ENCODE measurements at regions not wholly inside any gene's neighbourhood (a gene's known extent, or its start where the extent isn't known, plus 50 kb on each side); places are given as distances from the start of the nearest gene placed in this dataset.
"Not testable (repeated sequence)": the region's sequence is repeated elsewhere in the genome, so short reads cannot be mapped to it uniquely, and the experiment has no call there.

GRCh38 chr10:78437998-78438906 is 404.6 kb downstream of the RPS24 start:
- no peak for DNase-seq (ENCODE audit: low spot score)

DNA sequence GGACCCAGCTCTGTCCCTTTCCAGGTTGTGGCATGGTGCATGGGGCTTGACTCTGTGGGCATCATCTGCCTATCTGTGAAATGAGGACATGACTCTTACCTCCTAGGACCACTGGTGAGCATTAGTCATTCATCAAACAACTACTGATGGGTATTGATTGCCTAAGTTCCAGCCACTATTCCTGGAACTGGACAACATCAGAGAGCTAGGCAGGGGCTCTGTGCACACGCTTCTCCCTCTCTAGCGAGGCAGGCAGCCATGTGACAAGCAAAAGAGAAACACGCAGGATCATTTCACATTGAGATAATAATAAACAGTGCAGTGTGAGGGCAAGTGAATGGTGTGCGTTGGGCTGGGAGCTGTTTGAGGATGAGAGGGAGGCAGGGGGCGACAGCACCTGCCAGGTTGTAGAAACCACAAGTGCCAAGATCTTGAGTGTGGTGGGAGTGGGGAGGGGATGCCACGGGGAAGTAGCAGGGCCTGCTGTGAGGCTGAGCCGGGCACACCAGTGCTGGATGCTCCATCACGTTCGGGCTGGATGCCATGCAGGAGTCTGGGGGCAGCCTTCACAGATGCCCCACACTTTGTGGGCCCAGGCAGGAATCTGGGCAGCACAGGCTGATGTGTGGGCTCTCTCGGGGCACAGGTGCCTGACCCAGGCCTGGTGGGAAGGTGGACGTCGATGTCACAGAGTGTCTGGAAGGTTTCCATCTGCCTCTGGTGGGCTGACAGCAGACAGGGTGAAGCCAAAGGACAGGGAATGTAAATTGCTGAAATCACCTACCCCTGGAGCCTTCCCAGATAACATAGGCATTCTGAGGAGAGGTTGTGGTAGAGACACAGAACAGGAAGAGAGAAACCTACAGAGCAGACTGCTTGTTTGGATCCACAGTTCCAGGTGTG is 405.5 kb downstream of the RPS24 start:
- no peak for DNase-seq (ENCODE audit: low spot score)

DNA sequence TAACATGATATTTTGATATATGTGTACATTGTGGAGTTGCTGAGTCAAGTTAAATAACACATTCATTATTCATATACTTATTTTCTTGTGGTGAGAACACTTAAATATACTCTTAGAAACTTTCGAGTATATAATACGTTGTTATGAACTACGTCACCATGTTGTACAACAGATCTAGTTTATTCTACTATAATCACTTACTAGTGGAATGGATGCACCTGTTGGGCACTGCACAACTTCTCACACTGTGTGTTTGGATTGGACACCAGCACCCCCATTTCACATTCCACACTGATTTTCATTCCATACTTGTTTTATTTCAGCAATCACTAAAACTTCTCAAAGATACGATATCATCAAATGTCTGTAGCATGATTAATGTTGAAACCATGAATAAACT is 407.3 kb downstream of the RPS24 start:
- no peak for DNase-seq (ENCODE audit: low spot score)

GRCh38 chr10:78441694-78442093 is 408.0 kb downstream of the RPS24 start:
- DNase-seq (ENCODE audit: low spot score), result no peak

GRCh38 chr10:78442836-78443550 is 409.3 kb downstream of the RPS24 start:
- no peak for DNase-seq (ENCODE audit: low spot score)

DNA sequence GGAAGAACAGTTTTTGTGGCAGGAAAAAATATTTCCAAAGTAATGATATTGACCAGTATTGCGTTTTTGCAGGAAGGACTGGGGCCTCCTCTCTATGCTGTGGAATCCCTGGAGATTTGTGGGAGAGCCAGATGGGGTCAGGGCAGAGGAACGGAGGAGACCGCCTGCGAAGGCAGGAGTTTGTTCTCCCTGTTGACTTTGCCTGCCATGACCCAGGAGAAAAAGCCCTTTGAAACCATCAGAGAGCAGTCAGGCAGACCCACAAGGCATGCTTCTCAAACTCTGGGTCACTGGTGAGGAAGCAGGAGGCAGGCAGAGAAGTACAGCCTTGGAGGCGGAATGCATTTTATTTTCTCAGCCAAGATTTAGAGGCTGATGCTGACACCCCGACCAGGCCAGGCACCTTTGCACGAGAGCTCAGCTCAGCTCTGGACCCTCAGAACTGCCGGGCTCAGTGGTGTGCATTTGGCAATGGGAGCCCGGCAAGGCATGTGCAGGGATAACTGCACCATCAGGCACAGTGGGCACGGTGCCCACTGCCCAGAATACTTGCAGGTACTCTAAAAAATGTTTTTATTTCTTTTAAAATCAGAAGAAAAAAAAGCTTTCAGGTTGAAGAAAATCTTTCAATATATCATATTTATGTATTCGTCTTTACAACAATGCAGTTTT is 410.4 kb downstream of the RPS24 start:
- DNase-seq (ENCODE audit: low spot score), result no peak

- not testable (repeated sequence) for DNase-seq (ENCODE audit: low spot score)
Observed at GRCh38 chr10:78444741-78445140, 411.1 kb downstream of the RPS24 start.

GRCh38 chr10:78445308-78445707 is 411.6 kb downstream of the RPS24 start:
- no peak for DNase-seq (ENCODE audit: low spot score)

GRCh38 chr10:78448470-78448869 is 414.8 kb downstream of the RPS24 start:
- no peak for DNase-seq (ENCODE audit: low spot score)

GRCh38 chr10:78448994-78449418 is 415.3 kb downstream of the RPS24 start:
- no peak for DNase-seq (ENCODE audit: low spot score)

- DNase-seq (ENCODE audit: low spot score), result no peak
Observed at GRCh38 chr10:78449554-78449953, 415.9 kb downstream of the RPS24 start.

DNA sequence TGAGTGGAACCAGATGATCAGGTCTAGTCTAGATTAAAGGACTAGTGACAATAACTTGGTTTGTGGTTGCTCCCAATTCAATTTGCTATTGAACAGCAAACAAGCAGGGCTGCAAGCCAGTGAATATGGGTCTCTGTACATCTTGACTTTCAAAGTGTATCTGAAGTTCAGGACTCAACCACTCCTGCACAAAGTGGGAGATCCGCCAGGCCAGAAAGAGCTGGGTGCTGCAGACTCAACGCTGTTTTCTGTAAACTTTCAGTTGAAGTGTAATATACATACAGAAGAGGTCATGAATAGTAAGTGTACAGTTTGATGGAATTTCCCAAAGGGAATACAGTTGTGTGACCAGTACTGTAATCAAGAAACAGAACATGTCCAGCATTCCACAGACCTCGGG is 416.6 kb downstream of the RPS24 start:
- no peak for DNase-seq (ENCODE audit: low spot score)

GRCh38 chr10:78450807-78451485 is 417.3 kb downstream of the RPS24 start:
- DNase-seq (ENCODE audit: low spot score), result no peak

DNA sequence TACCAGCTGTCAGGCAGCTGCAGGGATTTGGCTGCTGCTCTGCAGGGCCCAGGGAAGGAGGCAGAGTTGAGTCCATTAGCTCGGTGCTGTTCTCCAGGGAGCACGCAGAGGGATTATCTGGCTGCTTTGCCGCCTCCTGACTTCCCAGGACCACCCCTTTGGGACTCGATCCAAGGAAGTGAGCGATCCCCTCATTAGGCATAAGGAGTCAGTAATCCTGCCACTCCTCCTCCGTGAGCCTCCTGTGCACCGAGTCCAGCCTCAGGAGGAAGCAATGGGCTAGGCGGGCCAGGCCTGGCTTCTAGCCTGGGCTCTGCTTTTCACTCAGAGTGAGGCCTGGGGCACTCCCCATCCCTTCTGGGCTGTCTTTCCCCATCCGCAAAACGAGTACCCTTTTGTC is 417.9 kb downstream of the RPS24 start:
- no peak for DNase-seq (ENCODE audit: low spot score)

DNA sequence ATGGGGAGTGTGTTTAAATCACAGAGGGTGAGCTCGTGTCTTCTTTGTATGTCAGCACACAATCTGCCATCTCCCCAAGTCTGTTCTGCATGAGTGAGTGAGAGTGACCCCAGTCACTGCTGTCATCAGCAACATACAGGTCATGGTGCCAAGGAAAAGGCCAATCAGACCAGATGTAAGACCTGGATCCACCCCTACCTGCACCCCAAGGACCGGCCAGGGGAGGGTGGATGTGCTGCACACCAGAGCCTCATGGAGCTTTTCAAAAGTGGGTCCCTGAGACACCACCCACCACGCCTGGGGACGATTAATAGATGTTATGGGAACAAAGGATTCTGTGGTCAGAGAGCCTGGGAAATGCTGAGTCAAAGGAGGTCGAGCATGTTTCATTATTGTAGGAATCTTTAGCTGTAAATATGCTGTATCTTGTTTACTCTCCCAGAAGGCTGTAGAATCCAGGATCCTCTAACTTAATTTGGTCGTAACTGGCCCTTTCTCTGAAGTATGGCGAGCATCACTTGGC is 420.5 kb downstream of the RPS24 start:
- no peak for DNase-seq (ENCODE audit: low spot score)

DNA sequence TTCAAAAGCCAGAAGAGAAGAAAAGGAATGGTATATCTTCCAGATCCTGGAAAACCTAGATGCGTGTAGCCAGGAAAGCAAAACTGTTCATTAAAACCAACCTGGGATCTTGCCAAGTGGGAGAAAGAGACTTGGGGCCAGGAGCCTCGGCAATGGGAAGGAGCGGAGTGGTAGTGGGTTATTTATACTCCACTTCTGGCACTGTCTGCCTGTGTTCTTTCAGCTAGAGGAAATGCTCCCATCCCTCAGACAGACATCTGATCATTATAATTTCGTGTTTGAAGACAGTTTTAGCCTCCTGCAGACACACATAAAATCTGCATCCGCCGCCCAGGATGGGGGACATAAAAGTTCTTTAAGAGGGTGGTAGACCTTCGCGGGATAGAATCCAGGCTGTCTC is 421.6 kb downstream of the RPS24 start:
- no peak for DNase-seq (ENCODE audit: low spot score)

- no peak for DNase-seq (ENCODE audit: low spot score)
Observed at GRCh38 chr10:78455811-78456210, 422.1 kb downstream of the RPS24 start.

DNA sequence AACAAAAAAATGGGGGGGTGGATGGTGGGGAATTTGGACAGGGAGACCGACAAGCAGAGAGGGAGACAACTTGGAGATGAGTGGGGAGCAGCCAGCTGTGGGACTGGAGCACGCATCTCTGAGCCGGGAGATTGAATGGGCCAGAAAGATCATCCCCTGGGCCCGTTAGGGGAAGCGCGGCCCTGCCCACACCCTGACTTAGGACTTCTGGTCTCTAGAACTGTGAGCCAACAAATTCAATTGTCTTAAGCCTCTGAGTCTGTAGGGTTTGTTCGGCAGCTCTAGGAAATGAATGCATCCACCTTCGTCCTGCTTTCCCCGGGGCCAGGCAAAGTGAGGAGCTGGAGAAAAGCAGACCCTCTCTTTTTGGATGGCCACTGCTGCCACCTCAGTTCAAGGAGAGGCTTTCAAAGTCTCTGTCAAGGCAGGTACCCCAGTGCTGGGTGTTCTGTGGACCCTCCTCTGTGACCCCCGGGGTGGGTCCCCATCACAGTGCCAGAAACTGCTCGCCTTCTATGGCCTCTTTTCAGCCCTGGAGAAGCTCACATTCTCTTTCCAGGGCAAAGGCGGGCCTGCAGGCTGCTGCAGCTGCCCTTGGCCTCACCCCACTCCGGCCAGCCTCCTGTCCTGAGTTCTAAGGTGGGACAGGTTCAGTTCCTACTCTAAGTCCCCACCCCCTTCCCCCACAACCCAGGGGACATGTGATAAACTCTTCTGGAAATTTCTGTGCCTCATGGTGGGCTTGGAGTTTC is 423.2 kb downstream of the RPS24 start:
- DNase-seq (ENCODE audit: low spot score), result no peak

DNA sequence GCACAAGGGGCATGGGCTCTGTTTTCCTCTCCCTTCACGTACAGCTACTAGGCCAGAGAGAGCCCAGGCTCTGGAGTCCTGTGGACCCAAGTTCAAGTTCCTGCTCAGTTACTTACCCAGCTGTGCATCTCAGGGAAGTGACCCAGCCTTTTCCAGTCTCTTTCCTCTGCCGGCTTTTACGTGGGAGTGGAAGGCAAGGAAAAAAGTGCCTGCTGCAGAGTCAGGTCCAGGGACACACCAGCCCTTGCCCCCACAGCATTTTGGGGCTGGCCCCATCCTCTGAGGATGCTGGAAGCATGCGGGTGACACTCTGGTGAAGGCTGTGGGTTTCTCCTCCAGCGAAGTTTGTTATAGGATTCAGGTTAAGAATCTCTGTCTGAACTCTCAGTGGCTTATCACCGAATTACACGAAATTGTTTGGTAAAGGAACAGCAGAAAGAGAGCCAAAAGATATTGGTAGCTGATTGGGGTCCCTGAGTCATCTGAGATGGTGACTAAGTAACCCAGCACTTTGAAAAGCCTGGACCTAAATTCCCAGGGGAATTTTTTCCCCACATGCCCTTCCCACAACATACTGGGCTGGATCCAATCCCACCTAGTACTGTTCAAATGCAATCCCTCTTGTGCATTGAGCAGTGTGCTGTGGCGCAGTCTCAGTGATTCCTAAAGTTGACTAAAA is 424.3 kb downstream of the RPS24 start:
- no peak for DNase-seq (ENCODE audit: low spot score)

All from RKO (cell line).